IMR-90 (cell line): ENCODE measurements at regions not wholly inside any gene's neighbourhood (a gene's known extent, or its start where the extent isn't known, plus 50 kb on each side); places are given as distances from the start of the nearest gene placed in this dataset.

Experiments
- ATAC-seq: fragments of 200-7000 bp; cut with Tn5 transposase; 2 replicates; pipeline ENCODE4 v1.9.1; 2020; ENCODE audit warnings: low read depth, mild to moderate bottlenecking, moderate library complexity
- BruUV-seq: library from RNA; stranded (reverse); fragments of 400-500 nt; replicated peaks from 2 replicates; lab custom pipeline; 2021; lab: Mats Ljungman, UMichigan
- CTCF ChIA-PET: fragments of 300-600 bp; formaldehyde crosslinking; extraction: SDS; loops from one replicate; lab custom pipeline; 2021; ENCODE audit warnings: antibody characterized with exemption; lab: Yijun Ruan, JAX
- POLR2A ChIA-PET: fragments of 300-600 bp; sonication (Branson Sonifier 250); formaldehyde crosslinking; loops from one replicate; lab custom pipeline; 2022; ENCODE audit warnings: antibody characterized with exemption; ENCODE audit not compliant: unreplicated experiment; lab: Charles Lee
- DNase-seq: peaks from one replicate; pipeline ENCODE4 v3.0.0; 2013
- H2AFZ ChIP-seq: replicated peaks from 2 replicates; pipeline ENCODE3; 2013; ENCODE audit warnings: low read length, mild to moderate bottlenecking; ENCODE audit not compliant: poor library complexity
- H2AK5ac ChIP-seq: 2 replicates; pipeline ENCODE4 v1.6.1; 2013; ENCODE audit warnings: low read depth, low read length, inconsistent platforms
- H2AK9ac ChIP-seq: replicated peaks from 2 replicates; pipeline ENCODE3; 2013; ENCODE audit warnings: mild to moderate bottlenecking, low read depth, low read length, moderate library complexity; ENCODE audit not compliant: poor library complexity
- H2BK120ac ChIP-seq: 2 replicates; pipeline ENCODE4 v1.6.1; 2013; ENCODE audit warnings: low read depth, low read length, inconsistent platforms
- H2BK15ac ChIP-seq: 3 replicates; pipeline ENCODE4 v1.6.1; 2013; ENCODE audit warnings: low read depth, low read length, inconsistent platforms
- H2BK20ac ChIP-seq: 2 replicates; pipeline ENCODE4 v1.6.1; 2013; ENCODE audit warnings: low read depth, mild to moderate bottlenecking, inconsistent platforms, low read length, moderate library complexity
- H2BK5ac ChIP-seq: 2 replicates; pipeline ENCODE4 v1.6.1; 2013; ENCODE audit warnings: mild to moderate bottlenecking, low read depth, low read length, inconsistent platforms; ENCODE audit not compliant: poor library complexity, severe bottlenecking
- H3K14ac ChIP-seq: replicated peaks from 2 replicates; pipeline ENCODE4 v1.6.1; 2013; ENCODE audit warnings: low read depth, low read length, inconsistent platforms
- H3K18ac ChIP-seq: 2 replicates; pipeline ENCODE4 v1.6.1; 2013; ENCODE audit warnings: low read depth, low read length, control low read depth
- H3K23ac ChIP-seq: 2 replicates; pipeline ENCODE4 v1.6.1; 2013; ENCODE audit warnings: low read depth, low read length, inconsistent platforms
- H3K27ac ChIP-seq: 2 replicates; pipeline ENCODE4 v1.5.1; 2013; ENCODE audit warnings: mild to moderate bottlenecking, control low read depth, low read length; ENCODE audit not compliant: insufficient read depth
- H3K27me3 ChIP-seq: 2 replicates; pipeline ENCODE4 v1.6.1; 2013; ENCODE audit warnings: low read length; ENCODE audit not compliant: control insufficient read depth, insufficient read depth
- H3K36me3 ChIP-seq: 2 replicates; pipeline ENCODE4 v1.6.1; 2013; ENCODE audit warnings: low read length, mixed read lengths; ENCODE audit not compliant: control insufficient read depth, insufficient read depth
- H3K4ac ChIP-seq: 2 replicates; pipeline ENCODE4 v1.6.1; 2013; ENCODE audit warnings: low read depth, low read length, inconsistent platforms
- H3K4me1 ChIP-seq: 2 replicates; pipeline ENCODE4 v1.6.1; 2013; ENCODE audit warnings: low read length, mixed read lengths; ENCODE audit not compliant: control insufficient read depth, insufficient read depth
- H3K4me2 ChIP-seq: 2 replicates; pipeline ENCODE4 v1.6.1; 2013; ENCODE audit warnings: low read depth, mild to moderate bottlenecking, control low read depth, low read length, moderate library complexity
- H3K4me3 ChIP-seq: 2 replicates; pipeline ENCODE4 v1.5.1; 2013; ENCODE audit warnings: low read depth, mild to moderate bottlenecking, control low read depth, low read length, moderate library complexity; ENCODE audit not compliant: insufficient read depth
- H3K56ac ChIP-seq: 2 replicates; pipeline ENCODE4 v1.6.1; 2013; ENCODE audit warnings: low read length, inconsistent platforms; ENCODE audit not compliant: insufficient read depth; ENCODE audit errors: extremely low read depth
- H3K79me1 ChIP-seq, 2 experiments: 2 replicates each; pipeline ENCODE4 v1.6.1; 2013; ENCODE audit warnings: low read length in 2 of 2, inconsistent platforms in 1 of 2, low read depth in 1 of 2
- H3K9ac ChIP-seq: 2 replicates; pipeline ENCODE4 v1.6.1; 2013; ENCODE audit warnings: low read depth, low read length, control low read depth
- H3K9me1 ChIP-seq: 2 replicates; pipeline ENCODE4 v1.6.1; 2013; ENCODE audit warnings: low read length, inconsistent platforms; ENCODE audit not compliant: insufficient read depth
- H3K9me3 ChIP-seq: 2 replicates; pipeline ENCODE4 v1.6.1; 2013; ENCODE audit warnings: low read length; ENCODE audit not compliant: control insufficient read depth, insufficient read depth
- H4K20me1 ChIP-seq: 2 replicates; pipeline ENCODE4 v1.6.1; 2013; ENCODE audit warnings: low read length, inconsistent platforms; ENCODE audit not compliant: insufficient read depth
- H4K5ac ChIP-seq: 2 replicates; pipeline ENCODE4 v1.6.1; 2013; ENCODE audit warnings: mild to moderate bottlenecking, low read depth, low read length, control low read depth
- H4K8ac ChIP-seq, 2 experiments: 2 replicates each; pipeline ENCODE4 v1.6.1; 2013; ENCODE audit warnings: low read depth in 2 of 2, low read length in 2 of 2, control low read depth in 1 of 2, inconsistent platforms in 1 of 2
- H4K91ac ChIP-seq: 2 replicates; pipeline ENCODE4 v1.6.1; 2013; ENCODE audit warnings: low read depth, low read length, inconsistent platforms; ENCODE audit not compliant: insufficient read depth
- BHLHE40 ChIP-seq: fragments of 150-350 bp; IDR thresholded peaks from 2 replicates; pipeline ENCODE4 v1.6.1; 2016; ENCODE audit warnings: mild to moderate bottlenecking, low read depth, low read length
- CEBPB ChIP-seq: IDR thresholded peaks from 2 replicates; pipeline ENCODE4 v1.6.1; 2012; ENCODE audit warnings: low read depth, low read length, improper control_type of control experiment
- CHD1 ChIP-seq: IDR thresholded peaks from 2 replicates; pipeline ENCODE4 v1.6.1; 2012; ENCODE audit warnings: low read depth, low read length, improper control_type of control experiment
- CTCF ChIP-seq: conservative IDR thresholded peaks from 2 replicates; pipeline ENCODE4 v1.5.1; 2012; ENCODE audit warnings: mild to moderate bottlenecking, low read depth, low read length, improper control_type of control experiment
- ELK1 ChIP-seq: fragments of 150-350 bp; IDR thresholded peaks from 2 replicates; pipeline ENCODE4 v1.6.1; 2016; ENCODE audit warnings: low read depth, mild to moderate bottlenecking, low read length, moderate library complexity, borderline replicate concordance
- FOS ChIP-seq: fragments of 150-350 bp; IDR thresholded peaks from 2 replicates; pipeline ENCODE4 v1.6.1; 2016; ENCODE audit warnings: low read depth, low read length
- MAFK ChIP-seq: IDR thresholded peaks from 2 replicates; pipeline ENCODE4 v1.6.1; 2012; ENCODE audit warnings: low read depth, low read length, improper control_type of control experiment
- MAZ ChIP-seq: IDR thresholded peaks from 2 replicates; pipeline ENCODE4 v1.6.1; 2012; ENCODE audit warnings: low read depth, mild to moderate bottlenecking, low read length, improper control_type of control experiment, moderate library complexity, borderline replicate concordance
- MXI1 ChIP-seq: IDR thresholded peaks from 2 replicates; pipeline ENCODE4 v1.6.1; 2012; ENCODE audit warnings: low read depth, mild to moderate bottlenecking, low read length, moderate library complexity, borderline replicate concordance
- NFE2L2 ChIP-seq: fragments of 150-350 bp; IDR thresholded peaks from 2 replicates; pipeline ENCODE4 v1.6.1; 2016; ENCODE audit warnings: low read depth, mild to moderate bottlenecking, low read length
- POLR2A ChIP-seq: IDR thresholded peaks from 2 replicates; pipeline ENCODE4 v1.6.1; 2012; ENCODE audit warnings: mild to moderate bottlenecking, low read depth, low read length
- RAD21 ChIP-seq: IDR thresholded peaks from 2 replicates; pipeline ENCODE4 v1.6.1; 2012; ENCODE audit warnings: low read length, improper control_type of control experiment
- RCOR1 ChIP-seq: IDR thresholded peaks from 2 replicates; pipeline ENCODE4 v1.6.1; 2012; ENCODE audit warnings: mild to moderate bottlenecking, low read length, improper control_type of control experiment; ENCODE audit not compliant: insufficient replicate concordance
- RFX5 ChIP-seq: IDR thresholded peaks from 2 replicates; pipeline ENCODE4 v1.8.0; 2012; ENCODE audit warnings: low read depth, mild to moderate bottlenecking, low read length, moderate library complexity
- SMC3 ChIP-seq: fragments of 150-350 bp; IDR thresholded peaks from 2 replicates; pipeline ENCODE4 v1.6.1; 2016; ENCODE audit warnings: low read depth, mild to moderate bottlenecking, antibody characterized with exemption, low read length, moderate library complexity
- USF2 ChIP-seq: fragments of 150-350 bp; IDR thresholded peaks from 2 replicates; pipeline ENCODE4 v1.6.1; 2017; ENCODE audit warnings: mild to moderate bottlenecking, antibody characterized with exemption, low read length, low read depth
- WGBS, 2 experiments: methylation state at CpG; one replicate each; pipeline versions ENCODE4 v1.1.5 to v1.1.7; 2013; ENCODE audit warnings: missing lambda C conversion rate in 2 of 2; ENCODE audit not compliant: insufficient read length in 1 of 2; ENCODE audit errors: extremely low coverage in 2 of 2; 5-methylcytosine and 5-hydroxymethylcytosine counted together
- dilution Hi-C: fragments of 300-500 bp; cut with HindIII; formaldehyde crosslinking; loops from one replicate; pipeline ENCODE4 v1.14.3; 2018; ENCODE audit warnings: low sequenced_read_pairs; ENCODE audit not compliant: unreplicated experiment
- in situ Hi-C: fragments of 300-500 bp; cut with MboI; formaldehyde crosslinking; loops from 3 replicates; pipeline ENCODE4 v1.14.3; 2019; ENCODE audit warnings: low sequenced_read_pairs, inconsistent platforms, mixed read lengths
- intact Hi-C: fragments of 100-400 bp; cut with micrococcal nuclease; formaldehyde crosslinking; loops from 2 replicates; pipeline ENCODE4 v1.10.0; 2022

- Histone ChIP-seq H3K27ac (no peak overlapping the region), H2BK20ac (peak overlapping the region; percentile 61), H3K9me3 (no peaks in the 10 kb centered on the region), H3K27me3 (no peaks in the 10 kb centered on the region), H3K4me2 (no peak overlapping the region), H3K14ac (0 out of 2 replicates have a peak overlapping the region, but pooled peaks have one; percentile 59), H2BK120ac (peak overlapping the region; percentile 27; the same call in 1 of the 2 replicates), H4K20me1 (no peaks in the 10 kb centered on the region), H3K79me1 (no peaks in the 10 kb centered on the region), H2AK5ac (peak overlapping the region; percentile 39; the same call in 1 of the 2 replicates), H4K91ac (no peak overlapping the region), H2AK9ac (no peak overlapping the region), H3K4me1 (no peaks in the 10 kb centered on the region; the same call in 1 of the 2 replicates), H3K4me3 (no peak overlapping the region), H2AFZ (no peak overlapping the region), H3K4ac (peak overlapping the region; percentile 22; the same call in 1 of the 2 replicates), H3K18ac (no peak overlapping the region), H2BK5ac (no peak overlapping the region), H3K9ac (no peak overlapping the region), H4K5ac (no peak overlapping the region), H3K36me3 (no peaks in the 10 kb centered on the region), H3K9me1 (peaks cover 3% of the 10 kb centered on the region; the same call in 1 of the 2 replicates), H4K8ac (peak overlapping the region in 1 of 2 experiments; percentile 16; a peak in 1 of 4 replicates), H3K56ac (no peak overlapping the region), H3K23ac (no peak overlapping the region), H2BK15ac (peak overlapping the region; percentile 83; the same call in 1 of the 3 replicates)
- intact Hi-C loops (no loop called here), in situ Hi-C loops (no loop called here), dilution Hi-C loops (no loop called here)
- POLR2A ChIA-PET, result no interaction called here
- CTCF ChIA-PET, result no interaction called here
- TF ChIP-seq BHLHE40 (no peak), RCOR1 (no peak), ELK1 (no peak), RFX5 (no peak), CHD1 (no peak), POLR2A (no peak), MAFK (no peak), SMC3 (no peak), MAZ (no peak), USF2 (no peak), CTCF (no peak), FOS (no peak), NFE2L2 (no peak), CEBPB (no peak), RAD21 (no peak), MXI1 (no peak)
- DNase-seq, result peak; percentile 21
- BruUV-seq, result no TSS peak
- WGBS, 2 experiments, result no CpG with 5 or more reads among the region's 5 CpGs
- no peak for ATAC-seq
Measured at GRCh38 chr21:35190201-35190701, 141.1 kb upstream of the RUNX1 start.
